ENCODE measurements at regions not wholly inside any gene's neighbourhood (a gene's known extent, or its start where the extent isn't known, plus 50 kb on each side); places are given as distances from the start of the nearest gene placed in this dataset.
A peak's percentile ranks its signal among the peaks of the same experiment; 100 is the strongest.

DNA sequence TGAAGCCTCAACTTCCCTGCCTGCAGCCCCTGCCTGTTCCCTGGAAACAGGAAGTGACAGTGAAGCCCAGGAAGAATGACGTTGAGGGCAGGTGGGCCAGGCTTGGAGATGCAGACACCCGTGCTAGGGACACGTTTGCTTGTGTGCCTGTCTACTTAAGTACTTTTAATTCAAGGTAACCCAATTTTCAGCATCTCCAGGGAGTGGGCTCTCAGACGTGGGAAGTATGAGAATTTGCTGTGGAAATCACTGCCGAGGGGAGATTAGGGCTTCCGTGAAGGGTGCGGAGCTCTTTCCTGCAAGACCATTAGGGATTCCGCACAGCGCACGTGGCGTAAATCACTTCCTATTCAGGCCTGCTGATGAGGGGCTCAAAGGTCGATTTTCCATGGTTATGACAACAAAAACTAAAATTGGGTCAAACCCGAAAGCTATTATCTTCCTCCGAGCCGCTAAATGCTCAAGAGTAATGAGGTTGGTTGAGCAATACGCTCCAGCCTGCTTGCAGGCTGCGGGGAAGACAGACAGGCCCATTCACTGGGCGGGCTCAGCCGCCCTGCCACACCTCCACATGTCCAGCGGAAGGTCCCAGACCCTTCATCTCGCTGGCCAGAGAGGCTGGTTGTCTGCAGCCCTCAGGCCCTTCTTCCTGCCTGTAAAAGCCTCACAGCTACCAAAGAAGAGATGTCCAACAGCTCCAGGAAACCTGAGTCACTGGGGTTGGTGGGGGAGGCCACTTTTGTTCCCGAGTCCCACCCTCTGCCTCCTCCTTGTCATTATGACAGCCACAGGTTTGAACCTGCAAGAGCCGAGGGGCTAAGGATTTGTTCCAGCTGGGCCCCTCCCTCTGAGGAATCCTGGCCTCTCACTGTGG is 109.9 kb downstream of the RBFOX3 start:
- WGBS, 10 experiments: 21 to 59% (median 31%) methylated on average over 2 to 12 of the region's 23 CpGs; no CpG with 5 or more reads in 4 of the 10 experiments
- Histone ChIP-seq H3K4me3 (no peak overlapping the region), H3K27ac (peak overlapping the region; percentile 56 to 72), H3K4me1 (replicated peaks in 1 of 2) (peaks cover 18 to 25% of the 10 kb centered on the region in 2 donors)
- ATAC-seq (replicated peaks in 6 of 8): peak in 6 of 8 experiments; percentile 57 to 97 (median 96)
- in situ Hi-C loops (cut with MboI; ENCODE audit: low pct_unique_long_range_greater_than_20kb in 2 of 9, low sequenced_read_pairs in 9 of 9, unreplicated experiment in 9 of 9): no loop called here

DNA sequence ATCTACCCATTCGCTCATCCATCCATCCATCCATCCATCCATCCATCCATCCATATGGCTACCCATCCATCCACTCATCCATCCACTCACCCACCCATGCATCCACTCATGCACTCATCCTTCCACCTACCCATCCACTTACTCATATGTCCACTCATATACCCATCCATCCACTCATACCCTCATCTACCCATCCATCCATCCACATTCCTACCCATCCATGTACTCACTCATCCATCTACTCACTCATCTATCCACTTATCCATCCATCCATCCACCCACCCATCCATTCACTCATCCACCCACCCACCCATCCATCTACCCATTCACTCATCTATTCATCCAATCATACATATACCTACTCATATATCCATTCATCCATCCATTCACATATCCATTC is 112.0 kb downstream of the RBFOX3 start:
- no peak for ATAC-seq (replicated peaks in 6 of 8)
- in situ Hi-C loops (cut with MboI; ENCODE audit: low pct_unique_long_range_greater_than_20kb in 2 of 9, low sequenced_read_pairs in 9 of 9, unreplicated experiment in 9 of 9): no loop called here
- H3K27ac ChIP-seq: no peak overlapping the region
- no peak overlapping the region for H3K4me3 ChIP-seq
- 0 to 20% (median 0%) methylated on average over 1 of the region's 1 CpG; no CpG with 5 or more reads in 4 of the 10 experiments for WGBS, 10 experiments
- H3K4me1 ChIP-seq (replicated peaks in 1 of 2): peaks cover 18 to 25% of the 10 kb centered on the region in 2 donors

DNA sequence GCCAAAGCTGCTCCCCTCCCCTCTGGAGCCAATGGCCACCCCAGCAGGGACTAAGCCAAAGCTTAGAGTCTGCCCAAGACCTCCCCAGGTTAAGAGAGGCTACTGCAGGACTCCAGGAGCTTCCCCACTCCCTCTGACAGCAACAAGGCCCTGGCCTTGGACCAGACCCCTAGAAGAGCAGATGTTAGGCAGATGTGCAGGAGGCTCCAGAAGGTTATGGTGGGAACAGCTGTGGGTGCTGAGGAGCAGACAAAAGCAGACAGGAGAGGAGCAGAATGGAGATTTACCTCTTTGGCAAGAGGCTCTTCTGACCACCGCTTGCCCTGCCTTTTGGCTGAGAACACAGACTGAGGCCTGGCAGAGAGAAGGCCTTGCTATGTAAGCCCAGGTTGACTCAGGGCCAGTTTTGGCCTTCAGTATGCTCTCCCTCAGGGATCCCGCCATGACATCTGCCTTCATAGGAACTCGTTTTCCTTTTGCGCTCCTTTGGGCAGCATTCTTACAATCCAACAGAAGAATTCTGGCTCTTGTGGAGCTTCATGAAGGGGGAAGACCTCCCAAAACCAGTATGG is 113.0 kb downstream of the RBFOX3 start:
- in situ Hi-C loops (cut with MboI; ENCODE audit: low pct_unique_long_range_greater_than_20kb in 2 of 9, low sequenced_read_pairs in 9 of 9, unreplicated experiment in 9 of 9): no loop called here
- Histone ChIP-seq H3K27ac (no peak overlapping the region), H3K4me1 (replicated peaks in 1 of 2) (peaks cover 16% of the 10 kb centered on the region in 2 donors), H3K4me3 (no peak overlapping the region)
- 0 to 100% (median 60%) methylated on average over 1 to 4 of the region's 4 CpGs; no CpG with 5 or more reads in 3 of the 10 experiments for WGBS, 10 experiments
- ATAC-seq (replicated peaks in 6 of 8): no peak

DNA sequence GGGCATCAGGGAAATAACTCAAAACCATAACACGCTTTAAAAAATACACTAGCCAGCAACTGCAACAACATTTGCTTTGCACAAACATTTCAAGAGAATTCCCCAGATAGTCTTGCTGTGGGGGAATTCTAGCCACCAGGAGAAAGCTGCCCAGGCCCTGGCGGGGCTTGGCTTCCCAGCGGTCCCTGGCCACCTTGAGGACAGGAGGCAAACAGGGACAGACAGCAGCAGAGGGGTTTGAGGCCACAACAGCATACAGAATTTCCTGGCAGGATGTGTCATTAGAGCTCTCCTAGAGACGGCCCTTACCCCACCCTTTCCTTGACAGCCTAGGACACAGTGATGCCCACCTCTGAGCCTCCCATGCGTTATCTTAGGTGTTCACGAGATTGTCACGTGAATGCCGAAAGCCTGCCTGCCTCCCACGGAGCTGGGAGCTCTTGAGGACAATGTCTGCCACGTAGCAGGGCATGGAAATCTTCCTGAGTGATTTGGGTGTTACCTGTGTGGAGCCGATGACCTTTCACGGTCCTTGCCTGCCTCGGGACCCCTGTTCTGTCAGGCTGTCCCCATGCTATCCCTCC is 114.3 kb downstream of the RBFOX3 start:
- ATAC-seq (replicated peaks in 6 of 8): no peak
- H3K27ac ChIP-seq: no peak overlapping the region
- WGBS, 10 experiments: 31 to 100% (median 79%) methylated on average over 1 to 8 of the region's 13 CpGs; no CpG with 5 or more reads in 3 of the 10 experiments

DNA sequence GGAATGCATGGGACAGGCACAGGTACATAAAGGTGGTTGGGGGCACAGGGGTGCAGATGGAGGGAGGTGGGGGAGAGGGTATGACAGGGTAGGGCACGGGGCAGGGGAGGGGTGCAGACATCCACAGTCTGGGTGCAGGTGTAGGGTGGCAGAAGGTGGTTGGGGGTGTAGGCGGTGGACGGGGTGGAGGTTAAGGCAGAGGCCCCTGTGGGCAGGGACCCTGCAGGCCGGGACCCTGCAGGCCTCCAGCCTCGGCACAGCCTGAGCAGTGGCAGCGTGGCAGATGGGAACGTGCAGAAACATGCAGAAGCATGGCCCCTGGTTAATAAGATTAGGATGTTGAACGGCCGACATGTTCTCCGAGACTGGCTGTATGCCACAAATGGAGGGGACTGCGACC is 115.2 kb downstream of the RBFOX3 start:
- 49 to 89% (median 68%) methylated on average over 3 to 6 of the region's 11 CpGs; no CpG with 5 or more reads in 6 of the 10 experiments for WGBS, 10 experiments
- no peak for ATAC-seq (replicated peaks in 6 of 8)
- H3K4me3 ChIP-seq: no peak overlapping the region

More for the DNA sequence above, 114.3 kb downstream of the RBFOX3 start:
- in situ Hi-C loops (cut with MboI; ENCODE audit: low pct_unique_long_range_greater_than_20kb in 2 of 9, low sequenced_read_pairs in 9 of 9, unreplicated experiment in 9 of 9): no loop called here
- no peak overlapping the region for H3K4me3 ChIP-seq
- peaks cover 12% of the 10 kb centered on the region in 2 donors for H3K4me1 ChIP-seq (replicated peaks in 1 of 2)

DNA sequence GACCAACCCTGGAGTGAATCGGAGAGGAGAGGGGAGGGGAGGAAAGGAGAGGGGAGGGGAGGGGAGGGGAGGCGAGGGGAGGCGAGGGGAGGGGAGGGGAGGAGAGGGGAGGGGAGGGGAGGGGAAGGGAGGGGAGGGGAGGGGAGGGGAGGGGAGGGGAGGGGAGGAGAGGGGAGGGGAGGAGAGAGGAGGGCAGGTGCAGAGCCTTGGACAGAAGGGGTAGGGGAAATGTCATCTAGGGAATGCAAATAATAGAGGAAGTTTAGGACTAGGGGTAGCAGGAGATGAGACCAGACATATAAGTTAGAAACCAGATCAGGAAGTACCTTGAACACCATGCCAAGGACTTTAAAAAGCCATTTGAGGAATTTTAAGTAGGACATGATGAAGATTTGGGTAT is 119.8 kb downstream of the RBFOX3 start:
- no peak for ATAC-seq (replicated peaks in 6 of 8)
- Histone ChIP-seq H3K27ac (no peak overlapping the region), H3K4me3 (no peak overlapping the region), H3K4me1 (replicated peaks in 1 of 2) (peaks cover 0 to 9% of the 10 kb centered on the region in 2 donors)
- WGBS, 10 experiments: no CpG with 5 or more reads among the region's 3 CpGs
- in situ Hi-C loops (cut with MboI; ENCODE audit: low pct_unique_long_range_greater_than_20kb in 2 of 9, low sequenced_read_pairs in 9 of 9, unreplicated experiment in 9 of 9): no loop called here

More for the DNA sequence above, 115.2 kb downstream of the RBFOX3 start:
- H3K27ac ChIP-seq: no peak overlapping the region
- H3K4me1 ChIP-seq (replicated peaks in 1 of 2): peaks cover 3 to 4% of the 10 kb centered on the region in 2 donors
- in situ Hi-C loops (cut with MboI; ENCODE audit: low pct_unique_long_range_greater_than_20kb in 2 of 9, low sequenced_read_pairs in 9 of 9, unreplicated experiment in 9 of 9): no loop called here

DNA sequence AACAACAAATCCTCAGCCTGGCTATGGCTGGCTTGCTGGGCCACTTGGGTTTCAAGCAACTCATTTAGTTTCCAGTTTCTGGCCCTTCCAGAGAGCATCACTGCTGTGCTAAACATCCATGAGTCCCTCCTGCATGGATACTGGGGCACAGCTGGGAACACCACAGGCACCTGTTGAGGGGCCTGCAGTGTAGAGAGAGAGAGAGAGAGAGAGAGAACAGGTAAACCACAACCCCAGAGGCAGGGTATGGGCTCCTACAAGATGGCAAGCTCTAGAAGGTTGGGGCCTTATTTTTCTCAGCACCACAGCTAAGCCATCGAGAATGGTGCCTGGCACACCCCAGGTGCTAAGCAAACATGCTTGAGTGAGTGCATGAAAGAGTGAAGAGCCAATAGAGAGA is 120.3 kb downstream of the RBFOX3 start:
- ATAC-seq (replicated peaks in 6 of 8): no peak
- H3K27ac ChIP-seq: no peak overlapping the region
- no peak overlapping the region for H3K4me3 ChIP-seq
- peaks cover 1 to 12% of the 10 kb centered on the region in 2 donors for H3K4me1 ChIP-seq (replicated peaks in 1 of 2)
- 13% methylated on average over 1 of the region's 1 CpG; no CpG with 5 or more reads in 9 of the 10 experiments for WGBS, 10 experiments
- in situ Hi-C loops (cut with MboI; ENCODE audit: low pct_unique_long_range_greater_than_20kb in 2 of 9, low sequenced_read_pairs in 9 of 9, unreplicated experiment in 9 of 9): no loop called here

DNA sequence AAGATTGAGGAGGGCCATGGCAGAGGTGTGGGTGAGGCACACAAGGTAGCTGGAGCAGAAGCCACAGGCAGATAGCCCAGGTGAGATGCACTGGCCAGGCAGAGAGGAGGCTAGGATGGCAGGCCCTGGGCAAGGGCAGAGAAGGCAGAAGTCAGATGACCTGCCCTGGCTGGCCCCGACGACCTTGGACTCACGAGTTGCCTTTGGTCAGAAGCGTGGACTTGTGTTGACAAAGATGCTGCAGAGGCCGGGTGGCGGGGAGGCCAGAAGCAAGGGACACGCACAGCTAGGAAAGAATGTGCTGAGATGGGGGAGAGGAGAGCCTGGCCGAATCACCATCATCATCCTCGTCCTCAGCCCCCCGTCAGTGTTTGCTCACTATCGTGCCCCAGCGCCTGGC is 123.7 kb downstream of the RBFOX3 start:
- Histone ChIP-seq H3K4me1 (replicated peaks in 1 of 2) (peaks cover 6 to 29% of the 10 kb centered on the region in 2 donors), H3K27ac (no peak overlapping the region), H3K4me3 (no peak overlapping the region)
- 80 to 96% (median 90%) methylated on average over 3 to 7 of the region's 12 CpGs; no CpG with 5 or more reads in 6 of the 10 experiments for WGBS, 10 experiments
- in situ Hi-C loops (cut with MboI; ENCODE audit: low pct_unique_long_range_greater_than_20kb in 2 of 9, low sequenced_read_pairs in 9 of 9, unreplicated experiment in 9 of 9): no loop called here
- no peak for ATAC-seq (replicated peaks in 6 of 8)

DNA sequence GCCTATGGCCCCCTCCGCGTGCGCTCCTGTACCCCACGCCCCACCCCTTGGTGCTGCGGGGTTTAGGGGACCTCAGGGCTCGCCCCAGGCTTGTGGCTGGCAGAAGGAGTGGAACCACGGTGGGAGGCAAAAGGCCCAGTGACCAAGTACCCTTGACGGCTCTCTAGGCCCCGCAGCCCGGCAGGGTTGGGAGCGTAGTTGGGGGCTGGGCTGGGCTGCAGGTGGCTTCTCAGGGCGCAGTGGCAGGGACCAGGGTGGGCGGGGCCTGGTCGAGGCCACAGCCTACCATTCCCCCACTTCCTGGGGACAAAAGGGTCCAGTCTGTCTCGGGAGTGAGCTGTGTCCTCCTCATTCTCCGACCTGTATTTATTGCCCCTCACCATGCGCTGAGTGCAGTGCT is 124.9 kb downstream of the RBFOX3 start:
- in situ Hi-C loops (cut with MboI; ENCODE audit: low pct_unique_long_range_greater_than_20kb in 2 of 9, low sequenced_read_pairs in 9 of 9, unreplicated experiment in 9 of 9): no loop called here
- 100% methylated on average over 1 of the region's 17 CpGs; no CpG with 5 or more reads in 9 of the 10 experiments for WGBS, 10 experiments
- ATAC-seq (replicated peaks in 6 of 8): peak in 1 of 8 experiments; percentile 5
- H3K27ac ChIP-seq: no peak overlapping the region
- H3K4me1 ChIP-seq (replicated peaks in 1 of 2): peaks cover 6 to 29% of the 10 kb centered on the region in 2 donors
- no peak overlapping the region for H3K4me3 ChIP-seq

DNA sequence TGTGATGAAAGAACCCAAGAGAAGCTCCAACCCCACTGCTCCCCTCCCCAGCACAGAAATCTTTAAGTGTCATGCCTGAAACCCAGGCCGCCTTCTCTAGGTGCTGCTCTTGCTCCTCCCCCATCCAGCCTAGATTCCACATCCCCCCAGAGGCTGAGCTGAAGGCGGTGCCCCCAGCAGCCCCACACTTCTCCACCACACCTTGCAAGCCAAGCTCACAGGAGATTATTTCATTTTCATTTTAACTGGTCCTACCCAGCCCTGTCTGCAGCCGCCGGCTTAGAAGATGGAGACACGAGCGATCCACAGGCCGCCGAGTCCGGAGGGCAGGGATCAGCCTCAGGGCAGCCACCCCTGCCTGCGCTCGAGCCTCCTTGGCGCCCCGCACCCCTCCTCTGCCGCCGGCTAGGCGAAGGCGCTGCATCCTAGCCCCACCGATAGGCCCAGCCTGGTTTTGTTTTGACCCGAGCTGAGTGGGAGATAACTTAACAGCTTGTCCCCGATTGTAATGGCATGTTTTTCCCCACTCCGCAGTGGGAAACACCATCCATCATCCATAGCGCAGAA is 125.3 kb downstream of the RBFOX3 start:
- peak in 5 of 8 experiments; percentile 5 to 51 (median 10) for ATAC-seq (replicated peaks in 6 of 8)
- in situ Hi-C loops (cut with MboI; ENCODE audit: low pct_unique_long_range_greater_than_20kb in 2 of 9, low sequenced_read_pairs in 9 of 9, unreplicated experiment in 9 of 9): no loop called here
- WGBS, 10 experiments: 32 to 100% (median 70%) methylated on average over 1 to 8 of the region's 22 CpGs; no CpG with 5 or more reads in 5 of the 10 experiments
- Histone ChIP-seq H3K27ac (no peak overlapping the region), H3K4me3 (no peak overlapping the region), H3K4me1 (replicated peaks in 1 of 2) (peaks cover 6 to 29% of the 10 kb centered on the region in 2 donors)

DNA sequence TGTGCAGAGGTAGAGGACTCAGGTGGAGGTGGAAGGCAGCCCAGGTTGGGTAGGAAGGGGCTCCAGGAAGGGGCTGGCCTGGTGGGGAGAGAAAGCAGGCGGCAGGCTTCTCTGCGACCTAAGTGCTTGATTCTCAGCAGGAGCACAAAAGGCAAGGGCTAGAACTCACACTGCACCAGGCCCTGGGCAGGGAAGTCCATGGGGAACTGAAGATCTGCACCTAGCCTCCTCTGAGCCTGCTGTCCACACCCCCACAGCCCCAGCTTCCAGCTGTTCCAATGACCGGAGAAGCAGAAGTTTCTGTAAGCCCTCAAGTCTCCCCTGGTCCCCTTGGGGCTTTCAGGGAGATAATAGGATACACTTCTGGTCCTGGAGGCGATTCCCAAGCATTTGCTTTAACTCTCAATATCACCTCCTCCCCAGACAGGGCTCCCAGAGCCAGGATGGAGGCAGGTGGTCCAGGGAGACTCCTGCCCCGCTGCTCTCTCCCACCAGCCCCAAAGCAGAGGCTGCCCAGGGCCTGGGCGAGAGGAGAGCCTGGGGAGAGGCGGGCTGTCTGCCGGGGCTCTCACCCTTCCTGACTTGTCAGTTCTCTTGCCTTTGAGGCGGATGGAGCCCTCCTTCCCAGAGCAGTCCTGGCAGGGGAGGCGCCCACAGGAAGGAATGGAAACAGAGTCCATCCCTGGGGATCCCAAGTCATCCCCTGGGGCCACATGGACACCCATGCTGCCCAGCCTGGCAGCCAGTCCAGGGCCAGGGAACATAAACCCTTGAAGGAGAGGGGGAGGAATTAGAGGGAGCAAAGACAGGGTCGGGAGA is 126.0 kb downstream of the RBFOX3 start:
- H3K27ac ChIP-seq: no peak overlapping the region
- 0 to 88% (median 33%) methylated on average over 1 to 3 of the region's 11 CpGs; no CpG with 5 or more reads in 3 of the 10 experiments for WGBS, 10 experiments
- in situ Hi-C loops (cut with MboI; ENCODE audit: low pct_unique_long_range_greater_than_20kb in 2 of 9, low sequenced_read_pairs in 9 of 9, unreplicated experiment in 9 of 9): no loop called here
- H3K4me3 ChIP-seq: no peak overlapping the region
- no peak for ATAC-seq (replicated peaks in 6 of 8)
- H3K4me1 ChIP-seq (replicated peaks in 1 of 2): peaks cover 6 to 29% of the 10 kb centered on the region in 2 donors

DNA sequence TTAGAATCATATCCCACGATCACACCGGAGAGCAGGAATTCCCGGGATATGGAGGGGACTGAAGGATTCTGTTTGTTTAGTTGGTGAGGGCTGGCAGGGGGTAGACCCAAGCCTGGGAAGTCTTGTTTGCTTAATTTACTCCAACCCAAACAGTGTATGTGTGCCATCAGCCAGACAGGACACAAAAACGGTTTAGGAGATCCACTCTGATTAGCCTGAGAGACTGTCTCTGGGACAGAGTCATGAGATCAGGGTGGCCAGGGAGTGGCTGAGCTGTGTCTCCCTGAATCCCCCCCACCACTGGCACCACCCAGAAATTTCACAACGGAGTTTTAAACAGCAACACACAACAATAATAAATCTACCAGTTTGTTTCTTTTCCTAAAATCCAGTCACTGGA is 127.0 kb downstream of the RBFOX3 start:
- Histone ChIP-seq H3K4me3 (no peak overlapping the region), H3K27ac (no peak overlapping the region), H3K4me1 (replicated peaks in 1 of 2) (peaks cover 6 to 29% of the 10 kb centered on the region in 2 donors)
- in situ Hi-C loops (cut with MboI; ENCODE audit: low pct_unique_long_range_greater_than_20kb in 2 of 9, low sequenced_read_pairs in 9 of 9, unreplicated experiment in 9 of 9): no loop called here
- 8 to 76% (median 62%) methylated on average over 1 to 5 of the region's 5 CpGs; no CpG with 5 or more reads in 5 of the 10 experiments for WGBS, 10 experiments
- ATAC-seq (replicated peaks in 6 of 8): no peak
